ENCODE measurements at regions not wholly inside any gene's neighbourhood (a gene's known extent, or its start where the extent isn't known, plus 50 kb on each side); places are given as distances from the start of the nearest gene placed in this dataset.
A peak's percentile ranks its signal among the peaks of the same experiment; 100 is the strongest.
"Not testable (repeated sequence)": the region's sequence is repeated elsewhere in the genome, so short reads cannot be mapped to it uniquely, and the experiment has no call there.

DNA sequence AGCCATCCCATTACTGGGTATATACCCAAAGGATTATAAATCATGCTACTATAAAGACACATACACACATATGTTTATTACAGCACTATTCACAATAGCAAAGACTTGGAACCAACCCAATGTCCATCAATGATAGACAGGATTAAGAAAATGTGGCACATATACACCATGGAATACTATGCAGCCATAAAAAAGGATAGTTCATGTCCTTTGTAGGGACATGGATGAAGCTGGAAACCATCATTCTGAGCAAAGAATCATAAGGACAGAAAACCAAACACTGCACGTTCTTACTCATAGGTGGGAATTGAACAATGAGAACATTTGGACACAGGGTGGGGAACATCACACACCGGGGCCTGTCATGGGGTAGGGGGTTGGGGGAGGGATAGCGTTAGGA is 60.3 kb upstream of the NMU start:
- FAIRE-seq; DNase-seq (ENCODE audit: low spot score): not testable (repeated sequence)

DNA sequence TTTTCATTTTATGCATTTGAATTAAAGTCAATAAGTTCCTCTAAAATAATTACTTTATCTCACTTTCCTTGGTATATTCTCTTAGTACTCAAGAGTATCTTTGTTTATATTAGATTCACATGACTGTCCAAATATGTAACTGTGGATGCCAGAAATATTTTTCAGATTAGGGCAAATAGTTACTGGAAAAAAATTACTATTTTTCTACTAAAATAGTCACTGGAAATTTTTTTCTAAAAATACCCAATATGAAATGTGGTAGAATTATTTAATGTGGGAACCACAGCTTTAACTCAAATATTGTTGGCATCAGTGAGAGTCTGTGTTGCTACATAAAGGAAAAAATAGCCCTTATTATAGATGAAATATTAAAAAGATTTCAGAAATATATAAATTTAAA is 70.4 kb upstream of the NMU start:
- FAIRE-seq, result no peak
- DNase-seq (ENCODE audit: low spot score), result no peak

DNA sequence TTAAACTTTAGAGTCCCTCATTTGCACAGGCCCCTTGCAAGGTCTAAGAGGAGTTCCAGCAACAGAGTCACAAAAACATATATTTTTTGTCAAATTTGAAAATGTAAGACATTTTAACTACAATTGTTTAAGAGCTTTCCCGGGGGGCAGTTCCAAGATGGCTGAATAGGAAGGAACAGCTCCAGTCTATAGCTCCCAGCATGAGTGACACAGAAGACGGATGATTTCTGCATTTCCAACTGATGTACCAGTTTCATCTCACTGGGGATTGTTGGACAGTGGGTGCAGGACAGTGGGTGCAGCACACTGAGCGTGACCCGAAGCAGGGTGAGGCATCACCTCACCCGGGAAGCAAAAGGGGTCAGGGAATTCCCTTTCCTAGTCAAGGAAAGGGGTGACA is 71.4 kb upstream of the NMU start:
- FAIRE-seq (no peak), DNase-seq (ENCODE audit: low spot score) (no peak)

DNA sequence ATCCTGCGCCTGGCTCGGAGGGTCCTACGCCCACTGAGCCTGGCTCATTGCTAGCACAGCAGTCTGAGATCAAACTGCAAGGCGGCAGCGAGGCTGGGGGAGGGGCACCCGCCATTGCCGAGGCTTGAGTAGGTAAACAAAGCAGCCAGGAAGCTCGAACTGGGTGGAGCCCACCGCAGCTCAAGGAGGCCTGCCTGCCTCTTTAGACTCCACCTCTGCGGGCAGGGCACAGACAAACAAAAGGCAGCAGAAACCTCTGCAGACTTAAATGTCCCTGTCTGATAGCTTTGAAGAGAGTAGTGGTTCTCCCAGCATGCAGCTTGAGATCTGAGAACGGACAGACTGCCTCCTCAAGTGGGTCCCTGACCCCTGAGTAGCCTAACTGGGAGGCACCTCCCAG is 71.9 kb upstream of the NMU start:
- not testable (repeated sequence) for DNase-seq (ENCODE audit: low spot score); FAIRE-seq

DNA sequence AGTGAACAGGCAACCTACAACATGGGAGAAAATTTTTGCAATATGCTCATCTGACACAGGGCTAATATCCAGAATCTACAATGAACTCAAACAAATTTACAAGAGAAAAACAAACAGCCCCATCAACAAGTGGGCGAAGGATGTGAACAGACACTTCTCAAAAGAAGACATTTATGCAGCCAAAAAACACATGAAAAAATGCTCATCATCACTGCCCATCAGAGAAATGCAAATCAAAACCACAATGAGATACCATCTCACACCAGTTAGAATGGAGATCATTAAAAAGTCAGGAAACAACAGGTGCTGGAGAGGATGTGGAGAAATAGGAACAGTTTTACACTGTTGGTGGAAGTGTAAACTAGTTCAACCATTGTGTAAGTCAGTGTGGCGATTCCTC is 76.7 kb upstream of the NMU start:
- FAIRE-seq, result not testable (repeated sequence)

GRCh38 chr4:55721651-55722050 is 85.6 kb upstream of the NMU start:
- no peak for DNase-seq (ENCODE audit: low spot score)
- no peak for FAIRE-seq

More for the DNA sequence above, 76.7 kb upstream of the NMU start:
- not testable (repeated sequence) for DNase-seq (ENCODE audit: low spot score)

- FAIRE-seq (no peak), DNase-seq (ENCODE audit: low spot score) (no peak)
Measured at GRCh38 chr4:55722132-55722531, 86.0 kb upstream of the NMU start.

GRCh38 chr4:55723403-55723802 is 87.3 kb upstream of the NMU start:
- no peak for FAIRE-seq

DNA sequence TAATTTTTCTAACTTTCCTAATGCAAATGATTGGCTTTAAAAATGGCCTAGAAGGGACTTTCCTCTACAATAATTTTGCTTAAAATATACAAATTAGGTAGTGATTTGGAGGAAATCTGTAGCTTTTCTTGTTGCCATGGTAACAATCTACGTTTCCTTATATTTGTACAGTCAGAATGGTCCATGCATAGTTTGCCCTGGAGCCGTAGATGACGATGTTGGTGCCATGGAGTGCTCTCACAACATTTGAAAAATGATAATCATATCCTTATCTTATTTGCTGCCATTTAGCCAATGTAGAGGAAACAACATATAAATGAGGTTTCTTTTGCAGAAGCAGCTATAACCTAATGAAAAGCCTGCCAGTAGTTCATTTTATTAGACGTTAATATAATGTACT is 89.0 kb upstream of the NMU start:
- FAIRE-seq (no peak), DNase-seq (ENCODE audit: low spot score) (no peak)

More at GRCh38 chr4:55723403-55723802, 87.3 kb upstream of the NMU start:
- DNase-seq (ENCODE audit: low spot score), result no peak

DNA sequence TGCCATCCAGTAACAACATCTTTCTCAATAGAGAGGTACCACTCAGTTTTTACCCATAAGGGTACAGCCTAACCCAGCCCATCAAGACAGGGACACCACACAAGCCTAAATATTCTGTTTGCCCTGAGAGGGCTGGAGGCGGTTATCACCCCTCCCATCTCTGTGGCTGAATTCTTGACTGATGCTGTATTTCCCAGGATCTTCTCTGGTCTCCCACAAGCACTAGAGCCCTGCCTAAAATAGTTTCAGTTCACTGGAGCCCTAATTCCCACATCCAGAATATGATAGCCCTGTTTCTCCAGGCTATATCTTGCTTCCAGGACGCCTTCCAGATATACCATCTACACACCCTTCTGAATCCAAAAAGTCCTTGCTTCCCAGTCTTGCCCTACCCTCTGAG is 91.6 kb upstream of the NMU start:
- DNase-seq (ENCODE audit: low spot score), result peak; percentile 26
- no peak for FAIRE-seq

GRCh38 chr4:55729351-55730279 is 90.0 kb upstream of the EXOC1L start:
- DNase-seq (ENCODE audit: low spot score) (peak; percentile 23), FAIRE-seq (no peak)

- no peak for DNase-seq (ENCODE audit: low spot score)
- FAIRE-seq, result no peak
Measured at GRCh38 chr4:55730280-55730931, 89.2 kb upstream of the EXOC1L start.

DNA sequence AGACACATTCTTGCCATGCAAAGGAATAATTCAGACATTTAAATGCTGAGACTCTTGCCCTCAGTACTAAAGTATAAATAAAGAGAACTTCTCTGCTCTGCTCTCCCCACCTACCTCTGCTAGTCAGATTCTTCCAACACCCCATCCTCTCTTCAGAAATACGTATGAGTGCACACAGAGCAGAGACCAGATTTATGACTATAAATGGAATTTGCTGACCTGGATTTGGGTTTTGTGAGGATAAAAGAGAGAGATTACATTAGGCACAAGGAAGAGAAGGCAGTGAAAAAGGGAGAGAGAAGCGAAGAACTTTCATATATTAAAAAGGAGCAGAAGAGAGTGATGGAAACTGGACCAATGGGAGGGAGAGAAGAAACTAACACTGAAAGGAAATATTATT is 87.6 kb upstream of the EXOC1L start:
- FAIRE-seq (no peak), DNase-seq (ENCODE audit: low spot score) (no peak)

DNA sequence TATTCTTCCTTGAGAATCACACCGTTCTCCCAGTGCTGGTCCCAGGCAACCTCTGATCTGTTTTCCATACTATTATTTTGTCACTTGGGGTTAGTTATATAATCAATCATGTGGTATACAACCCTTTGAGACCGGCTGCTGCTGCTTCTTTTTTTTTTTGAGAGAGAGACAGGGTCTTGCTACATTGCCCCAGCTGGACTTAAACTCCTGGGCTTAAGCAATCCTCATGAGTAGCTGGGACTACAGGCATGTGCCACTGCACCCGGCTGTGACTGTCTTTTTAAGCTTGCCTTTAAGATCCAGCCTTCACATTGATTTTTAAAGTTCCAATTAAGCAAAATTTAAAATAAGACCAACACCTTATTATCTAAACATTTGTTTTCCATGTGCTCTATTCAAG is 86.7 kb upstream of the EXOC1L start:
- no peak for FAIRE-seq

DNA sequence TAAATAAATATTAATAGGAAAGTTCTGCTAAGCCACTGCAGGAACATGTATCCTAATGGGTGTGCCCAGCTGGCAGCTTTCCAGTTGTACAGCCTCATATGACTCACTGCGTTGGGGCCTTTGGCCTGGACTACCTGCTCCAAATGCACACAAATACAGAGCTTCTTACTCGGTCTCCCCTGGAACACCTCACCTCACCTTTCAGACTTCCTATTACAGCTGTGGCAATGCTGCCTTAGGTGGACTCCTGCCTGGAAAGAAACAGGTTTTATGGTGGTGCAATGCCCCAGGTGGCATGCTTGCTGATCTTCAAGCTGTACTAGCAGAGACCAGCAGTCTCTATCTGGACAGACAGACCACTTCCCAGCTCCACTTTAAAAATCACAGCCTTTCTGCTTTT is 85.7 kb upstream of the EXOC1L start:
- DNase-seq (ENCODE audit: low spot score) (peak; percentile 80), FAIRE-seq (no peak)

More for the DNA sequence above, 86.7 kb upstream of the EXOC1L start:
- DNase-seq (ENCODE audit: low spot score), result no peak

DNA sequence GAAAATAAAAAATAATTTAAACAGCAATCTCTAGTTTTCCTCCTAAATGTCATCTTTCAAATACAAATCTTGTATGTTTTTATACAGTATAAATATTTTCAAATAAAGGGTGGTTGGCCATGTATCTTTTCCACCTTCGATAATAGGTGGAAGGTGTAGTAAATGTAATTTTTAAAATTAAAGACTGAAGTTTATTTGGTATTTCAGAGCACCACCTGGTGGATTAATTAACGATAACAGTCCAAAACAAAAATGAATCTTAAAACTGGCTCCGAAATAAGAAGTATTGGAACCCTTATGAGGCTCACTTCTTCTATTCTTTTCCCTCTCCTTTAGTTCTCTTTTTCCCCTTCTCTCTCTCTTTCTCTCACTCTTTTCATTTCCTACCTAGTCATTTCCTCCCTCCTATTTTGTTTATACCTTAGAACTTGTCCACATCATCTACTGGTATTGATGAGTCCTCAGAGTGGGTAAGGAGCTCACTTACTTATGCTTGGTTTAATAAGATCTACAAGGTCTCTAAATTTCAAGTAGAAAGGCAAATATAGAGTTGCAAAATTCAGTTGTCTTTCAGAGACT is 82.9 kb upstream of the EXOC1L start:
- DNase-seq (ENCODE audit: low spot score) (peak; percentile 16), FAIRE-seq (no peak)

DNA sequence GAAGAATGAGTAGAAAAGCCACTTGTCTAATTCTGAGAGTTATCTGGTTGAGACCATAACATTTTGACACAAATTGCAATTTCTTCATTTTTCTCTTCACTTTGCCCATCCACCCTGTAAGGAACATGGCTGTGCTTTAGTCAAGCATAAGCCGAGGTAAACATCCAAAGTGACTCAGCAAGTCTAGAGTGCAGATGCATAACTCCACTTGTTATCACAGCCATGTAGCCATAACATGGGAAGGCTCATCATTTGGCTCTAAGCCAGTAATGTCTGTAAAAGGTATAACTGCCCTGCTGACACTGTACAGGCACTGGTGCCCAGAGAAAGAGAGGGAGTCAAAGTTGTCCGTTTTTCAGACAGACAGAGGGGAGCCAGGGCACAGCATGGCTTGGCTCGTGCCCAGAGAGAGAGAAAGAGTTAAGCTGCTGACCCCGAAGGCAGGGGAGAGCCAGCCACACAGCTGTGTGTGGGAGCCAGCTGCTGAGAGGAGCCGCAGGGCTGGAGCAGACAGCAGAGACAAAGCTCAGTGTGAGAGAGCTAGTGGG is 76.9 kb upstream of the EXOC1L start:
- DNase-seq (ENCODE audit: low spot score), result no peak
- FAIRE-seq, result no peak

DNA sequence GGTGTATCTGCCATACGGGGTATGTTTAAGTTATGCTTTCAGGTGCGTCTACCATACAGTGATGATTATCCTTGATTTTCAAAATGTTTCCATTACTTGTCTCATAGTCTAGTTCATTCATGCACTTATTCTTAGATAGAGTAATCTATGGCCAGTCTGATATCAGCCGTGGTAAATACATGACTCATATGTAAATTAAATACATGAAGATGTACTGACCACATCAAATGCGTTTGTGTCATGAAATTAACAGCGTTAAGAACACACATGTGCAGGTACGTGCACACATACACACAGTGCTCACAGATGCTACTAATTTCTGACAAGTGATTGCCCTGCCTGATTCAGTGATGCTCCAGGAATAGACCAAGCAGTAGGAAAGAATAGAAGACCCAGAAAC is 75.2 kb upstream of the EXOC1L start:
- DNase-seq (ENCODE audit: low spot score) (no peak), FAIRE-seq (peak; percentile 17)

GRCh38 chr4:55745014-55745413 is 74.6 kb upstream of the EXOC1L start:
- DNase-seq (ENCODE audit: low spot score), result no peak

DNA sequence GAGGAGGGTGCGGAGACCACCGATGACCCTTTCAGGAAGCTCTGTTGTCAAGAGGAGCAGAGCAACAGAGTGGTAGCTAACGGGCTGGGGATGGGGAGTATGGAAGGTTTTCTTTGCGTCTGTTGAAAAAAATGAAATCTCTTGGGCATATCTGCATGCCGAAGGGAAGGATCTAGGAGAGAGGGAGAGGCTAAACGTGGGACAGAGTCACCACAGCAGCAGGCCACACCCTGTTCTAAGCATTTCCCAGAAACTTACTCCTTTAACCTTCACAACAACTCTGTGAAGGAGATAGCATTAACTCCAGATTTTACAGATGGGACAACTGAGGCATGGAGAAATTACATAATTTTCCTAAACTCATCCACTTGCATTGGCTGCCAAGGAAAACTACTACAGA is 71.8 kb upstream of the EXOC1L start:
- DNase-seq (ENCODE audit: low spot score) (no peak), FAIRE-seq (no peak)

More at GRCh38 chr4:55745014-55745413, 74.6 kb upstream of the EXOC1L start:
- no peak for FAIRE-seq

- no peak for DNase-seq (ENCODE audit: low spot score)
- FAIRE-seq, result no peak
Measured at GRCh38 chr4:55749666-55750065, 69.9 kb upstream of the EXOC1L start.

DNA sequence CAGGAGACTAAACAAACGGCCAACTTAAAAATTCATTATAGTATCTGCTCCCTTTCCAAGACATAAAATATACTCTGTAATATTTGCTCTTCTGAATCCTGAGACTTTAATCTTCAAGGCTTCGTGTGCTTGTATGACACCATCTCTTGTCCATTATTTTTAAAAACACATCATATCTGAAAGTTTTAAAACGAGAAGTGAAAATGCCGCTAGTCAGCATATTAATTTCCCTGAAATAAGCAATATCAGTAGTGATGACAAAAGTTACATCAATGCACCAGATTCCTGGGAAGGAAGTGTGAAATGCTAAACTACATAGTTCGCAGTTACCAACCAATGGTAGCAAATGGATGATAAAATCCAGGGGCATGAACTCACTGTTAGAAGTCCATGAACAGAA is 66.8 kb upstream of the EXOC1L start:
- FAIRE-seq, result no peak
- no peak for DNase-seq (ENCODE audit: low spot score)
